ENCODE measurements at regions not wholly inside any gene's neighbourhood (a gene's known extent, or its start where the extent isn't known, plus 50 kb on each side); places are given as distances from the start of the nearest gene placed in this dataset.

DNA sequence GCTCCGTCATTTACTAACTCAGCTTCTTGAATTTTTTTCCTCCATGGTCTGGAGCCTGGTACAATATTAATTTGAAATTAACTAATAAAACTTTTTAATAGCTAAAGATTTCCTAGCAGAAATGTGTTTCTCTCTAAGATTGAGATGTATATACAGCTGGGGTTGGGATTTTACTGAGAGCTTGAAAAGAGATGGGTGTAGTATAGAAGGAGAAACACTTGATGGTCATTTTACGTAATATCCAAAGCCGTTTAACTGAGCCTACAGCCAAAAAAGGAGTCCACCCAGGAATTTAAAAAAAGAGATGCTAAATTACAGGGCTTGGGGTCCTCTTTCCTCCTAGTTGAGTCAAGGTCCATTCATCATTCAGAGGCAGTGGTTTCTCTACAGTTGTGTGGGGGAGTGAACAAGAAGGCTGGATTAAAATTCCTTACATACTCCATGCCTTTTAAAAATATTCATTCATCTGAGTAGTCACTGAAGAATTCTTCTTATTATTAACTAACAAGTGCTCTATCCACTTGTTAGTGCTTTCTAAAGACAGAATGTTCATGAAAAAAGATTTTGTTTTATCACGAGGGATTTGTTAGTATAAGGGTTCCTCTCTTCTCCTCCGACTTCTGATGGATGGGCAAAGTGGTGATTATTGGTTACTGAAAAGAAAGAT is 255.3 kb upstream of the IL12A start:
- H3K27ac ChIP-seq, result peak overlapping the region in 4 of 10 donors; percentile 53 to 67 (median 62)
- H3K36me3 ChIP-seq, result no peaks in the 10 kb centered on the region
- H3K9me3 ChIP-seq, result no peaks in the 10 kb centered on the region
- H3K4me1 ChIP-seq, result peaks cover 0 to 20% (median 13%) of the 10 kb centered on the region in 9 donors
- TF ChIP-seq, protein P1, sequence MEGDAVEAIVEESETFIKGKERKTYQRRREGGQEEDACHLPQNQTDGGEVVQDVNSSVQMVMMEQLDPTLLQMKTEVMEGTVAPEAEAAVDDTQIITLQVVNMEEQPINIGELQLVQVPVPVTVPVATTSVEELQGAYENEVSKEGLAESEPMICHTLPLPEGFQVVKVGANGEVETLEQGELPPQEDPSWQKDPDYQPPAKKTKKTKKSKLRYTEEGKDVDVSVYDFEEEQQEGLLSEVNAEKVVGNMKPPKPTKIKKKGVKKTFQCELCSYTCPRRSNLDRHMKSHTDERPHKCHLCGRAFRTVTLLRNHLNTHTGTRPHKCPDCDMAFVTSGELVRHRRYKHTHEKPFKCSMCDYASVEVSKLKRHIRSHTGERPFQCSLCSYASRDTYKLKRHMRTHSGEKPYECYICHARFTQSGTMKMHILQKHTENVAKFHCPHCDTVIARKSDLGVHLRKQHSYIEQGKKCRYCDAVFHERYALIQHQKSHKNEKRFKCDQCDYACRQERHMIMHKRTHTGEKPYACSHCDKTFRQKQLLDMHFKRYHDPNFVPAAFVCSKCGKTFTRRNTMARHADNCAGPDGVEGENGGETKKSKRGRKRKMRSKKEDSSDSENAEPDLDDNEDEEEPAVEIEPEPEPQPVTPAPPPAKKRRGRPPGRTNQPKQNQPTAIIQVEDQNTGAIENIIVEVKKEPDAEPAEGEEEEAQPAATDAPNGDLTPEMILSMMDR (IDR thresholded peaks at IDR 0.05), result no peak
- H3K27me3 ChIP-seq, result no peaks in the 10 kb centered on the region
- DNase-seq (no peak), ATAC-seq (no peak)
- intact Hi-C loops (cut with DNase I), result loop anchor here in 4 of 10 donors (10.0 kb wide), 3 partner anchors 59 to 119 kb away; no protein-coding TSS in a partner anchor
- peak overlapping the region in 2 of 10 donors; percentile 48 for H3K4me3 ChIP-seq
- 60 to 65% methylated on average over 5 of the region's 5 CpGs for WGBS, 2 donors

DNA sequence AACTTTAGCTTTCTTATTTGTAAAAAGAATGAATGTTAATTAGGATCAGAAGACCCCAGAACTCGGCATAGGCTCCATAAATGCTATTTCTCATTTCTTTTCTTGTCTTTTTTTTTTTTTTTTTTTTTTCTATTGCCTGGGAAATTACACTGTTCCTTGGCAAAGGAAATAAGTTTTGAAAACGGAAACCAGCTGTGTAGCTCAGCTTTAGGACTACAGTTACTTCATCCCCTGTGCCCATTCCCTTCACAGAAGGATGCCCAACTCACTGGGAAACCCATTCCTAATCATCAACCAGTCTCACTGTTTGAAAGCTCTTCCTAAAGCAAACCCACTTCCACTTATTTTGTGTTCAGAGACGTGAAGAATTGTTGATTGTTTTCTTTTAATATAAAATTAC is 254.0 kb upstream of the IL12A start:
- H3K9me3 ChIP-seq, result no peaks in the 10 kb centered on the region
- ATAC-seq (no peak), DNase-seq (no peak)
- H3K4me3 ChIP-seq, result no peak overlapping the region
- H3K36me3 ChIP-seq, result no peaks in the 10 kb centered on the region
- H3K27me3 ChIP-seq, result no peaks in the 10 kb centered on the region
- intact Hi-C loops (cut with DNase I), result loop anchor here in 4 of 10 donors (10.0 kb wide), 3 partner anchors 60 to 120 kb away; no protein-coding TSS in a partner anchor
- H3K4me1 ChIP-seq, result peaks cover 0 to 20% (median 13%) of the 10 kb centered on the region in 9 donors
- no peak overlapping the region for H3K27ac ChIP-seq
- TF ChIP-seq, protein P1 (IDR thresholded peaks at IDR 0.05), result no peak
- 50 to 56% methylated on average over 3 of the region's 3 CpGs for WGBS, 2 donors

DNA sequence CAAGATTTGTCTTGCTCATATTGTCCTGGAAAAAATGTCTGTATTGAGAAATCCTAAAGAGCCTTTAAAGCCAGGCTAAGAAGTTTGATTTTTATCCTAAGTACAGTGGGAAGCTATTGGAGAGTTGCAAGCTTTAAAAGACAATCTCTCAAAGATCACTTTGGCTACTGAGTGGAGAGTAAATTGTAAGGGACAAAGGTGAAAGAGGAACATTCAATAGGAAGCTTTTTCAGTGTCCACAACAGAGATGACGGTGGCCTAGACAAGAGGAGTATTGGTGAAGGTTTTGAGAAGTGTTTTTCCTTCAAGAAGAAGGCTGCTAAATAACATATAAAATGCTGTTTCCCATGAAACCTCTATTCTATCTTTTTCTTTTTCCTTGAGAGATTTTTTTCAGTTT is 249.5 kb upstream of the IL12A start:
- WGBS, 2 donors, result 91 to 98% methylated on average over 1 of the region's 1 CpG
- no peak overlapping the region for H3K27ac ChIP-seq
- peaks cover 0 to 5% (median 0%) of the 10 kb centered on the region in 9 donors for H3K4me1 ChIP-seq
- TF ChIP-seq, protein P1 (IDR thresholded peaks at IDR 0.05), result no peak
- intact Hi-C loops (cut with DNase I), result loop anchor here in 4 of 10 donors (10.0 kb wide), 3 partner anchors 64 to 124 kb away; no protein-coding TSS in a partner anchor
- no peaks in the 10 kb centered on the region for H3K27me3 ChIP-seq
- no peaks in the 10 kb centered on the region for H3K9me3 ChIP-seq
- no peak overlapping the region for H3K4me3 ChIP-seq
- DNase-seq (no peak), ATAC-seq (no peak)
- no peaks in the 10 kb centered on the region for H3K36me3 ChIP-seq

DNA sequence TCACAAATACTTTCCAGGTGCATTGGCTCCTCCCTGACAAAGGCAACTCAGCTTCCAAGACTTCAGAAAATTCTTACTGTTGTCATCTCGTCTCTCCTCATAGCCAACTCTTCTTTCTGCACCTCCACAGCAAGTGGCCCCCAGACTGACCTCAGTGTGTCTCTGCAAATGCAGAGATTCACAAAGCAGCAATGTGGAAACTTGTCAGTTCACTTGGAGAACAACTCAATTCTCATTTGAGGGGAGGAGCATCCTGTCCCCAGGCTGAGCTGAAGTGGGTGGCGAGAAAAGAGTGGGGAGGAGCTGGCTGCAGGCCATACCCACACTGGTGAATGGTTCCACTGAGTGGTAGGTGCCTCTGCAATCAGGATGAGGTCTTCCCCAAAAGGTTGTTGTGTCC is 248.7 kb upstream of the IL12A start:
- intact Hi-C loops (cut with DNase I), result loop anchor here in 4 of 10 donors (10.0 kb wide), 3 partner anchors 65 to 125 kb away; no protein-coding TSS in a partner anchor

More for the DNA sequence above, 248.7 kb upstream of the IL12A start:
- Histone ChIP-seq H3K27ac (no peak overlapping the region), H3K27me3 (no peaks in the 10 kb centered on the region), H3K4me1 (no peaks in the 10 kb centered on the region), H3K4me3 (no peak overlapping the region), H3K9me3 (no peaks in the 10 kb centered on the region), H3K36me3 (no peaks in the 10 kb centered on the region)
- DNase-seq (no peak), ATAC-seq (no peak)
- TF ChIP-seq, protein P1 (IDR thresholded peaks at IDR 0.05), result no peak
- 73 to 84% methylated on average over 2 of the region's 2 CpGs for WGBS, 2 donors
